T-helper 1 cell treated with Interleukin-12 subunit alpha and Interleukin-12 subunit beta and Interleukin-4 antibody, amounts not matched to agents 30 ng/mL and 1 ng/mL, for 36 hours (primary cell): ENCODE measurements at regions not wholly inside any gene's neighbourhood (a gene's known extent, or its start where the extent isn't known, plus 50 kb on each side); places are given as distances from the start of the nearest gene placed in this dataset.

Experiments used
- intact Hi-C: fragments of 100-400 bp; cut with micrococcal nuclease; formaldehyde crosslinking; loops from one replicate; pipeline ENCODE4 v1.15.1; 2024

DNA sequence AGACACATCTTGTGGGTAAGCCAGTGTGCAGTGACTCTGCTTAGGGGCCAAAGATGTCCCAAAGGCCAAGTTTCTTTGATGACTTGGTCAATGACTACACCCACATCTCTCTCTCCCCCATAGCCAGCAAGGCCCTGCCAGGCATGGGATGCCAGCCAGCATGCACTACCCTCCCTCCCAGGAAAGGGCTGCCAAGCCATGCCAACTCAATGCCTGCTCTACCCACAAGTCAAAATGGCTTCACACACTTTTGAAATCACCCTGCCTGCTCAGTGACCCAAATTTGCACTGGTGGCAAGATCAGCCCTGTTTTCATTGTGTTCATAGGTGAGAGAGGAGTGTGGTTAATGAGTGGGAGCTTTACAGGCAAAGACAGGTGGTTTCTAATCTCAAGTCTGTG is 112.5 kb downstream of the MATN1 start:
- intact Hi-C loops = no loop called here

DNA sequence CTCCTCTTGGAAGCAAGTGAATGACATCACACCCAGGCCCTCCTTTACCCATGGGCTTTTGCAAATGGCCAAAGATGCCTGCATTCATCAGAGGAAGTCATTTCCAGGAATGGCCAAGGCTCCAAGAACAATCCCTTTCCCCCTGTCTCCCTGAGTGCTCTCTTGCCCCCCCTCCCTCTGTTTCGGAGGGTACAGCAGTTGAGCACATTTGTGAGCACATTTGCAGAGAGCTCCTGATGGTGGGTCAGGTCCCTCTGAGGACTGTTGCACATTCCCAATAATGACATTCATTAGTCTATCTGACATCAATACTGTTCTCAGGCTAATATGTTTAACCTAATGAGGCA is 113.4 kb downstream of the MATN1 start:
- intact Hi-C loops = no loop called here

- intact Hi-C loops = no loop called here
These were observed 113.9 kb downstream of the MATN1 start for GRCh38 chr1:30609336-30609998.

DNA sequence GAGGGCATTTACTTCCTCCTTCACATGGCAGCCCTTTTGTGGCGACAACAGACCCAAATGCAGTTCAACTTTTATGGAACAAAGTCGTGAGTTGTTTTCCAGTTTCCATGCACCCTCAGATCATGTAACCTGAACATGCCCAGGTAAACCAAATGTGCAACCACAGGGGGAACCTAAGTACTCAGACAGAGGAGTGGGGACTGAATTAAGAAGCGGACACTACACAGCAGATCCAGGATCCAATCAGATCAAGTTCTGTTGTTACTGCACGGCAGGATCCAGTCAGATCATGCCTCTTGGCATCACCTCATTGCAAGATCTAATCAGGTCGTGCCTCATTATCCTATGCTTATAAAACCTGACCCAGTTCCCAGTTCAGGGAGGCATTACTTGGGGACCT is 115.7 kb downstream of the MATN1 start:
- intact Hi-C loops = no loop called here

GRCh38 chr1:30606166-30606565 is 117.2 kb downstream of the MATN1 start:
- intact Hi-C loops = no loop called here

GRCh38 chr1:30605441-30605920 is 117.9 kb downstream of the MATN1 start:
- intact Hi-C loops = no loop called here

DNA sequence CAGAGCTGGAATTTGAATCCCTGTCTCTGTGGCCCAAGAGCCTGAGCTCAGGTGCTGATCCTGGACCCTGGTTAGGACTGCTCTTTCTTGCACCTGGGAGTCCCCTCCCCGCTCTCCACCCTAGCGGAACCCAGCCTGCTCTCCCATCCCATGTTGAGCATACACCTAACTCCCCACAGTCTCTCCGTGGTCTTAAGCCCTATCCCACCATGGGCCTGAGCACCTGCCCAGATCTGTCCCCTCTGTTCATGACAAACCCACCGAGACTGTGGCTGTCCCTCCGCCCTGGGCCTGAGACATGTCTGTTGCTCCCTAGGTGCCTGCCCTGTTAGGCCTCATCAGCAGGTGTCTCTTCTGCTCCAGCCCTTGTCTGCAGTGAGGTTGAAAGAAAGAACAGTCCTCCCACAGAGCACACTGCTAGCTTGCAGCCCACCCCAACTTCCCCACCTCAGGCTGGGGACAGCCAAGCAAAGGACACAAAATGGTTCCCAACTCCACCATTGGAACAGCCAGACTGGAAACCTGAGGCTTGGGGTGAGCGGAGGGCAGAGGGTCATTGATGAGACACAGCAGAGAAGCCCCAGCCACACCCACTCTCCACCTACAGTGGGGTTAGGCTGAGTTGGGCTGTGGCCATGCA is 118.5 kb downstream of the MATN1 start:
- intact Hi-C loops = no loop called here

DNA sequence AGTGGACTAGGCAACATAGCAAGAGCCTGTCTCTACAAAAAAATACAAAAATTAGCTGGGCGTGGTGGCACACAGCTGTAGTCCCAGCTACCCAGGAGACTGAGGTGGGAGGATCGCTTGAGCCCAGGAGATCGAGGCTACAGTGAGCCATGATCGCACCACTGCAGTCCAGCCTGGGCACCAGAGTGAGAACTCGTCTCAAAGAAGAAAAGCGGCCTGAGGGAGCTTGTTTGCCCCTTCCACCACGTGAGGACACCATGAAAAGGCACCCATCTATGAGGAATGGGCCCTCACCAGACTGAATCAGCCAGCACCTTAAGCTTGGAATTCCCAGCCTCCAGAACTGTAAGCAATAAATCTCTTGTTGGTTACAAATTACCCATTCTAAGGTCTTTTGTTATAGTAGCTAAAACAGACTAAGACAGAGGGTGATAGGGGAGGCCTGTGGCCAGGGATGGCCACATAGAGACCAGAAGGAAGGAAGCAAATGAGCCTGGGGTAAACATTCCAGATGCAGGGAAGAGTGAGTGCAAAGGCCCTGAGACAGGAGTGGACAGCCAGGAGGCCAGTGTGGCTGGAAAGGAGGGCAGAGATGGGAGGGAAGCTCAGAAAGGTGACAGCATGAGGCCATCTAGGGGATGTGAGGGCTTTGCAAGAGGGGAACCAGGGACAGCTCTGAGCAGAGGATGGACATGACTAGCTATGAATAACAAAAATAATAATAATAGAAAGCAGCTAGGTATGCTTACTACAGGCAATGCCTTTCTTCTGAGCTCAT is 120.1 kb downstream of the MATN1 start:
- intact Hi-C loops = no loop called here

DNA sequence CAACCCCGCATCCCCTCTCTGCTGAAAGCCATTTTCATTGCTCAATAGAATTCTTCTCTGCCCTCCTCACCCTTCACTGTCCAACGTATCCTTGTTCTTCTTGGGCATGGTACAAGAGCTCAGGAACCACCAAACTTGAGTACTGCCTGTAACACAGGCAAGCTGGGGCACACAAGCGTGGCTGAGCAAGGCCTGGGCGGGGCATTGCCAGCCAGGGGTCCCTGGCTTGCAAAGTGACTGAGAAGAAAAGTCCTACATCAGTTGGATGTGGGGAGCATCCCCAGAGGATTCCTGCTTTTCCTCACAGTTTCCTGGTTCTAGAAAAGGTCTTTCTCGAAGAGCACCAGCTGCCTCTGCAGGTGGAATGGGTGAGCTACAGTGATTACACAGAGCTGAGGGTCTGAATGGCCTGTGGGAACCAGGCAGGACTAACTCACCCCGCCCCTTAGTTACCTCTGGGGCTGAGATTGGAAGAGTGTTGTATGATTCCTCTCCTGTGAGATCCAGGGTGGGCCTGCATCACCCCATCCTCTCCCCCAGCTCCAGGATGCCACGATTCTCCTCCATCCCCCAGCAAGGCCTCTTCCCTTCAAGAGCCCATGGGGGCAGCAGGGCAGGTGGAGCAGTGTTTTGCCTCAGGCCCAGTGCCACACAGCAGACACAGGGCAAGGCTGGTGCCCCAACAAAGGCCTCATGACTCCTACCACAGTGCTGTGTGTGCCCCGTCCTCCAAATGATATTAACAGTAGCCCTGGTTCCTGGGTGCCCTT is 121.9 kb downstream of the MATN1 start:
- intact Hi-C loops = no loop called here

DNA sequence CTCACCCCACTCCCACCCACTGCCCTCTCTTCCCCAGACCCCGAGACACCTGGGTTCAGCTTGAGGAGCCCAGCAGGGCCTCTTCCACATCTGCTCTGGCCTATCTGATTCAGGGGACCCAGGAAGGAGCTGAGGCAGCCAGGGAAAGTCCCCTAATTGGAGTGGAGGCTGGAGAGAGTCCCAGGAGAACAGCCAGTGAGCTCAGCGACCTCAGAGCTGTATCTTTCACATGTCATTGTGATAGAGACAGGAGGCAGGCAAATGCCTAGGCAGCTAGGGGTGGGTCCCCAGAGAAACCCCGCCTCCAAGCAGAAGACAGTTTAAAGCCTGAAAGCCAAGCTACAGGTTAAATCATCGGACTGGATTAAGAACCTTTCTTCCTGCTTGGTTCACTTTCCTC is 122.7 kb downstream of the MATN1 start:
- intact Hi-C loops = no loop called here

- intact Hi-C loops = no loop called here
These were observed 123.1 kb downstream of the MATN1 start for GRCh38 chr1:30600258-30600657.

GRCh38 chr1:30599721-30600120 is 123.7 kb downstream of the MATN1 start:
- intact Hi-C loops = no loop called here

DNA sequence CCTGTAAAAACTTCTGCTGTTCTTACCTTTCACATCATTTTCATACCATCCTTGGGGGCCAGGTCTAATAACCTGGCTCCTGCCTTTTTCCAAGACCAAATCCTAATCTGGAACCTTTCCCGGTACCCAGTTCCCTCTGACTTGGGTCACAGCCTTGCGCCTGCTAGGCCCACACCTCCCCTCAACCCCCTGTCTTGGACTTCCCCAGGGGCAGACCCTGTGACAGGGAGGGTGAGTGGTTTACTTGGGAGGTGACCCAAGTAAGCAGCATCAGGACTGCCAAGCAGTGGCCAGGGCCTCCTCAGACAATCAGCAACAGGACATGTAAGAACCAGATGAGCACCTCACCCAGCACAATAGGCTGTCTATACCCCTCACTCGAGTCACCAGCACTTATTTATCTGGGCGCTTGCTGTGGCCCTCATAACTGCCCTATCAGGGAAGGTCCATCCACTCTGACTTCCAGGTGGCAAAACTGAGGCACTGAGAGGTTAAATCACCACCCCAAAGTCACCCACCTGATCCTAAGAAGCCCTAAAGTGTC is 124.7 kb downstream of the MATN1 start:
- intact Hi-C loops = no loop called here

DNA sequence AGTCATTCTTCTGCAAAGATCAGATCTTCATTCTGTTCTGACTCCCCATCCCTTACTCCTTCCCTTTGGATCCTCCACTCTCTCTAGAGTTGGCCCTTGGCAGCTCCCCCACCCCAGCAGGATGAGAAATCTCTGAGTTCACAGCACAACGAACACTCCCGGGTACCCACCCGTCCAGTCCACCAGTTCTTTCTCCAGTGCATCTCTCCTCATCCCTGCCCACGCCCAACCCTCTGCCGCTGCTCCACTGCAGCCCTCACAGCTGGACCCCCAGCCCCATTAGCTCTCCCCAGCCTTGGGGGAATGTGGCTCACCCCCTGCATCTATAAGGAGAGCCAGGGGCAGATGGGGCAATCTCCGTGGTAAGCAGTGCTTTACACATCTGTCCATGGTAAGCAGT is 125.7 kb downstream of the MATN1 start:
- intact Hi-C loops = no loop called here

- intact Hi-C loops = no loop called here
These were observed 126.5 kb downstream of the MATN1 start for GRCh38 chr1:30596891-30597290.

DNA sequence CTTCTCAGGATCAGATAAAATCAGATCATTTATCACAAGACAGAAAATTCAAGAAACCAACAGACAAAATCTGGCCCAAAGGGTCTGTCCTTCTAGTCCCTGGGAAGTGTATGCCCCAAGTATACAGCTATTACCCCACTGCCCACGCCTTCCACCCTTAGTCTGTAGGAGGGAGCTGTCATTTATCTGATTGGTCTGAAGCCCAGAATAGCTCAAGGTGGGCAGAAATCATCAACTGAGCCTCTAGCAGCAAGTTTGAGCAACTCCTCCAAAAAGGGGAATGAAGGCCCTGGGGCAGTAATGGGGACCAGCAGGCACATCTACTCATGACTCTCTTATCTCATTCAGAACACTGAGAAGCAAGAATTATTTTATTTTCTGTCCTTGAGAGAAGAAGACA is 126.9 kb downstream of the MATN1 start:
- intact Hi-C loops = no loop called here

GRCh38 chr1:30589083-30589482 is 134.3 kb downstream of the MATN1 start:
- intact Hi-C loops = no loop called here

- intact Hi-C loops = no loop called here
These were observed 134.9 kb downstream of the MATN1 start for GRCh38 chr1:30588311-30589073.

GRCh38 chr1:30586671-30587070 is 136.7 kb downstream of the MATN1 start:
- intact Hi-C loops = no loop called here

DNA sequence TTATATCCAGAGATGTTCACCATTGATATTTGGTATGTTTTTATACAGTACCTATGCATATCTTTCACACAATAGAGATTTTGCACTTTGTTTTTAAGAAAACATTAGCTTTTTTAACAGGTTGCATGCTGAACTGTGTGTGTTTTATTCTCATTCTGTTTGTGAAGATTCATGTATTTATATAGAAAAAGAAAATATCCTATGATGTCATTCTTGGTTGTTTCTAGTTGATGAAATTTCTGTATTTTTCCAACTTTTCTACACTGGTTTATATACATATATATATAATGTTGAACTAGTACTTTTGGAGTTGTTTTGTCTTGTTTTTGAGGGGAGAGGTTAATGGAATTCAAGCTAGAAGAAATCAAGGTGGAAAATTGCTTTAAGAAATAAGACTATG is 143.8 kb downstream of the MATN1 start:
- intact Hi-C loops = no loop called here

DNA sequence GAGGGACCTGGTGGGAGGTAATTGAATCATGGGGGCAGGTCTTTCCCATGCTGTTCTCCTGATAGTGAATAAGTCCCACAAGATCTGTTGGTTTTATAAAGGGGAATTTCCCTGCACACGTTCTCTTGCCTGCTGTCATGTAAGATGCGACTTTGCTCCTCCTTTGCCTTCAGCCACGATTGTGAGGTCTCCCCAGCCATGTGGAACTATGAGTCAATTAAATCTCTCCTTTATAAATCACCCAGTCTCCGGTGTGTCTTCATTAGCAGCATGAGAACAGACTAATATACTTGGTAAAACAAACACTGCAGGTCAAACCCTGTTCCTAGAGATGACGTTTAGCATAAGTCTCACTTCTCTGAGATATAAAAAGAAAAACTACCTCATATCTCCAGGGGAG is 148.3 kb downstream of the MATN1 start:
- intact Hi-C loops = no loop called here
